ENCODE measurements at regions not wholly inside any gene's neighbourhood (a gene's known extent, or its start where the extent isn't known, plus 50 kb on each side); places are given as distances from the start of the nearest gene placed in this dataset.
"Not testable (repeated sequence)": the region's sequence is repeated elsewhere in the genome, so short reads cannot be mapped to it uniquely, and the experiment has no call there.

DNA sequence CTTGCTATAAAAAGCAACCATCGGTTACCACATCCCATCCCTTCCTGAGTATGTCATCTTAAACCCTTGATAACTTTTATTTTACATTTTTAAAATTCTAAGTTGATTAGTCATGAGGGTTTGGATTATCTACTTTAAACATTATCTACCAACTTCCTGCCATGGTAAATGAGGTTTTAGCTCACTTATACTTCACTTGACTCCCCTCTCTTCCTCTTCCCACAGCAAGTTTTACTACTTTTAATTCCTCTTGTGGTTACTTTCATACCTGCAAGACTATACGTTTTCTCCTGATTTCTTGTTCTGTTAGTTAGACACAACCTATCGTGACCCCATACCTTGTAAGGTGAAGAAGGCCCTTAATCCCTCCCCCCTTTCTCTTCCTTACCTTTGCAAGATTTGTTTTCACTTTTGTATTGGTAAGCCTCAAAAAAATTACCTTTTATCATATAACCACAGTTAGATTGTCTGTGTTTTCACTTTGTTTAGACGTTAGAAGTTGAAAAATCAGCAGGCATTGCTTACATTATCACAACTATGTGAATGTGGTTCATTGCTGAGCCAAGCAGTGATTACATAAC is 60.1 kb upstream of the OGFRL1 start:
- no peak overlapping the region for H3K9ac ChIP-seq (ENCODE audit: low read length)

DNA sequence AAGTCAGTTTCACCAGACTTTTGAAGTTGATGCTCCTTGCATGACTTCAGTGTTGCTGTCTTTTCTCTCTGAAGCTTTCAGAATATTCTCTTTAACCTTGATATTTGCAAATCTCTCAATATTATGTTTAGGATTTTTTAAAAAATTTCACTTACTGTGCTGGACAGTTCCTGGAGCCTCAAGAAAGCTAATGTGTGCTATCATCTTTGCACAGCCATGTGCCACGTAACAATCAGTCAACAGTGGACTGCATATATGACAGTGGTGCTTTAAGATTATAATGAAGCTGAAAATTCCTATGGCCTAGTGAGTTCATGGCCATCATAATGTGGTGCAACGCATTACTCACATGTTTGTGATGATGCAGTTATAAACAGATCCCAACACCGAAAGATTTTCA is 59.1 kb upstream of the OGFRL1 start:
- Histone ChIP-seq H3K36me3 (ENCODE audit: control insufficient read depth in 1 of 2, insufficient read depth in 2 of 2, low read depth in 1 of 2, low read length in 2 of 2) (no peaks in the 10 kb centered on the region), H3K9ac (ENCODE audit: low read length) (no peak overlapping the region), H3K18ac (ENCODE audit: low read depth in 1 of 2, low read length in 2 of 2) (no peak overlapping the region), H2BK5ac (ENCODE audit: low read depth, low read length, poor library complexity, severe bottlenecking) (no peak overlapping the region), H2AFZ (ENCODE audit: low read depth, low read length) (no peak overlapping the region), H3K27ac (ENCODE audit: low read length, poor library complexity, severe bottlenecking) (no peak overlapping the region), H2BK120ac (ENCODE audit: low read depth, low read length) (no peak overlapping the region), H3K79me1 (replicated peaks; ENCODE audit: low read length, poor library complexity, severe bottlenecking) (no peaks in the 10 kb centered on the region), H3K14ac (ENCODE audit: low read length in 2 of 2) (no peak overlapping the region), H4K8ac (ENCODE audit: low read length) (no peak overlapping the region), H3K4me2 (ENCODE audit: low read length, poor library complexity, severe bottlenecking) (no peak overlapping the region), H3K9me3 (ENCODE audit: control insufficient read depth, low read length) (no peaks in the 10 kb centered on the region), H3K4ac (ENCODE audit: low read depth in 1 of 2, low read length in 2 of 2) (no peak overlapping the region), H2BK12ac (ENCODE audit: low read length in 2 of 2) (no peak overlapping the region), H3K27me3 (ENCODE audit: control insufficient read depth in 1 of 2, insufficient read depth in 1 of 2, low read length in 2 of 2) (no peaks in the 10 kb centered on the region), H3K23ac (ENCODE audit: low read length in 2 of 2) (no peak overlapping the region), H2BK15ac (ENCODE audit: low read depth, poor library complexity, severe bottlenecking) (no peak overlapping the region), H3K4me3 (ENCODE audit: insufficient read depth in 1 of 2, low read depth in 1 of 2, low read length in 2 of 2) (no peak overlapping the region), H3K4me1 (ENCODE audit: control insufficient read depth, insufficient read depth, low read depth, low read length) (no peaks in the 10 kb centered on the region), H4K91ac (ENCODE audit: low read length) (no peak overlapping the region), H2AK5ac (ENCODE audit: low read length, severe bottlenecking) (no peak overlapping the region)
- 67% methylated on average over 3 of the region's 3 CpGs for WGBS
- DNase-seq = peak; percentile 41

More for the DNA sequence above, 60.1 kb upstream of the OGFRL1 start:
- H3K79me1 ChIP-seq (replicated peaks; ENCODE audit: low read length, poor library complexity, severe bottlenecking) = no peaks in the 10 kb centered on the region
- H3K27ac ChIP-seq (ENCODE audit: low read length, poor library complexity, severe bottlenecking) = peak overlapping the region; percentile 81
- no peak overlapping the region for H4K91ac ChIP-seq (ENCODE audit: low read length)
- DNase-seq = peak; percentile 51
- H4K8ac ChIP-seq (ENCODE audit: low read length) = no peak overlapping the region
- no peak overlapping the region for H3K18ac ChIP-seq (ENCODE audit: low read depth in 1 of 2, low read length in 2 of 2)
- H3K4me2 ChIP-seq (ENCODE audit: low read length, poor library complexity, severe bottlenecking) = no peak overlapping the region
- no peaks in the 10 kb centered on the region for H3K36me3 ChIP-seq (ENCODE audit: control insufficient read depth in 1 of 2, insufficient read depth in 2 of 2, low read depth in 1 of 2, low read length in 2 of 2)
- no peak overlapping the region for H2AFZ ChIP-seq (ENCODE audit: low read depth, low read length)
- no peak overlapping the region for H3K14ac ChIP-seq (ENCODE audit: low read length in 2 of 2)
- no peak overlapping the region for H2BK5ac ChIP-seq (ENCODE audit: low read depth, low read length, poor library complexity, severe bottlenecking)
- H3K4ac ChIP-seq (ENCODE audit: low read depth in 1 of 2, low read length in 2 of 2) = no peak overlapping the region
- no peak overlapping the region for H2BK15ac ChIP-seq (ENCODE audit: low read depth, poor library complexity, severe bottlenecking)
- H3K27me3 ChIP-seq (ENCODE audit: control insufficient read depth in 1 of 2, insufficient read depth in 1 of 2, low read length in 2 of 2) = no peaks in the 10 kb centered on the region
- H3K9me3 ChIP-seq (ENCODE audit: control insufficient read depth, low read length) = no peaks in the 10 kb centered on the region
- H3K4me1 ChIP-seq (ENCODE audit: control insufficient read depth, insufficient read depth, low read depth, low read length) = no peaks in the 10 kb centered on the region
- no peak overlapping the region for H3K4me3 ChIP-seq (ENCODE audit: insufficient read depth in 1 of 2, low read depth in 1 of 2, low read length in 2 of 2)
- no peak overlapping the region for H2BK120ac ChIP-seq (ENCODE audit: low read depth, low read length)
- no peak overlapping the region for H2BK12ac ChIP-seq (ENCODE audit: low read length in 2 of 2)
- no peak overlapping the region for H2AK5ac ChIP-seq (ENCODE audit: low read length, severe bottlenecking)
- no peak overlapping the region for H3K23ac ChIP-seq (ENCODE audit: low read length in 2 of 2)
- 19% methylated on average over 2 of the region's 4 CpGs for WGBS

DNA sequence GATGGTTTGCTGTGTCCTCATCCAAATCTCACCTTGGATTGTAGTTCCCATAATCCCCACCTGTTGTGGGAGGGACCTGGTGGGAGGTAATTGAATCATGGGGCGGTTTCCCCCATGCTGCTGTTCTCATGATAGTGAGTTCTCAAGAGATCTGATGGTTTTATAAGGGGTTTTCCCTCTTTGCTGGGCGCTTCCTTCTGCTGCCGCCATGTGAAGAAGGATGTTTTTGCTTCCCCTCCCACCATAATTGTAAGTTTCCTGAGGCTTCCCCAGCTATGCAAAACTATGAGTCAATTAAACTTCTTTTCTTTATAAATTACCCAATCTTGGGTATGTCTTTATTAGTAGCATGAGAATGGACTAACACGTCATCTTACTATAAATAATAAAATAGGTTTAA is 55.7 kb upstream of the OGFRL1 start:
- H2BK120ac ChIP-seq (ENCODE audit: low read depth, low read length) = peak overlapping the region; percentile 19
- WGBS = 100% methylated on average over 2 of the region's 4 CpGs
- not testable (repeated sequence) for H3K79me1 ChIP-seq (replicated peaks; ENCODE audit: low read length, poor library complexity, severe bottlenecking); H3K27ac ChIP-seq (ENCODE audit: low read length, poor library complexity, severe bottlenecking); H3K9ac ChIP-seq (ENCODE audit: low read length); DNase-seq; H3K4me2 ChIP-seq (ENCODE audit: low read length, poor library complexity, severe bottlenecking); H3K27me3 ChIP-seq (ENCODE audit: control insufficient read depth in 1 of 2, insufficient read depth in 1 of 2, low read length in 2 of 2); H2BK5ac ChIP-seq (ENCODE audit: low read depth, low read length, poor library complexity, severe bottlenecking); H2BK12ac ChIP-seq (ENCODE audit: low read length in 2 of 2); H3K4me1 ChIP-seq (ENCODE audit: control insufficient read depth, insufficient read depth, low read depth, low read length); H2AFZ ChIP-seq (ENCODE audit: low read depth, low read length); H3K9me3 ChIP-seq (ENCODE audit: control insufficient read depth, low read length); H3K14ac ChIP-seq (ENCODE audit: low read length in 2 of 2); H3K4me3 ChIP-seq (ENCODE audit: insufficient read depth in 1 of 2, low read depth in 1 of 2, low read length in 2 of 2); H3K23ac ChIP-seq (ENCODE audit: low read length in 2 of 2); H3K18ac ChIP-seq (ENCODE audit: low read depth in 1 of 2, low read length in 2 of 2); H2AK5ac ChIP-seq (ENCODE audit: low read length, severe bottlenecking); H4K8ac ChIP-seq (ENCODE audit: low read length); H3K36me3 ChIP-seq (ENCODE audit: control insufficient read depth in 1 of 2, insufficient read depth in 2 of 2, low read depth in 1 of 2, low read length in 2 of 2); H4K91ac ChIP-seq (ENCODE audit: low read length); H3K4ac ChIP-seq (ENCODE audit: low read depth in 1 of 2, low read length in 2 of 2); H2BK15ac ChIP-seq (ENCODE audit: low read depth, poor library complexity, severe bottlenecking)

DNA sequence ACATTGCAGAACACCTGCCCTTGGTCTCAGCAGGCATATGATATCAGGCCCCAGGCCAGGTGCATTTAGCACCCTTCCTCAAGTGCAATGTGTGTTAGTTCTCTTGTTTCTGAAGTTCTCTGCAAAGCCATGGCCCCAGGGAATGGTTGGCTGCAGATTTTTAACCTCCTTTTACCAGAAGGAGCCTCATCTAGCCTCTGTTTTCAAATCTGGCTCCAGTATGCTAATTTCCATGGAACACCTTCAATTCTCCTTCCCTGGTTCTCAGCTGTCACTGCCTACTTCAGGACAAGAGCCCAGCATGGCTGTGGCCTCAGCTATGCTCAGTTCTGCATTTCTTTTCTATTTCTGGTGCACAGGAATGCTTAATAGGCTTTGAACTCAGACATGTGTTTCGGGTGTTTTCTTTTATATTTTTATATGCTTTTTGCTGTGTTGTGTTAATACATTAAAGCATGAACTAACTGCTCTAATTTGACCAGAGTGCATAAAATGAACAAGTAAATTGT is 51.6 kb upstream of the OGFRL1 start:
- DNase-seq = no peak
- Histone ChIP-seq H3K4me1 (ENCODE audit: control insufficient read depth, insufficient read depth, low read depth, low read length) (peaks cover 6% of the 10 kb centered on the region), H2AFZ (ENCODE audit: low read depth, low read length) (no peak overlapping the region), H4K8ac (ENCODE audit: low read length) (no peak overlapping the region), H2BK15ac (ENCODE audit: low read depth, poor library complexity, severe bottlenecking) (no peak overlapping the region), H3K4ac (ENCODE audit: low read depth in 1 of 2, low read length in 2 of 2) (no peak overlapping the region), H3K9ac (ENCODE audit: low read length) (no peak overlapping the region), H2AK5ac (ENCODE audit: low read length, severe bottlenecking) (no peak overlapping the region), H3K9me3 (ENCODE audit: control insufficient read depth, low read length) (no peaks in the 10 kb centered on the region), H4K91ac (ENCODE audit: low read length) (no peak overlapping the region), H2BK12ac (ENCODE audit: low read length in 2 of 2) (no peak overlapping the region), H3K14ac (ENCODE audit: low read length in 2 of 2) (no peak overlapping the region), H3K23ac (ENCODE audit: low read length in 2 of 2) (no peak overlapping the region), H2BK5ac (ENCODE audit: low read depth, low read length, poor library complexity, severe bottlenecking) (no peak overlapping the region), H3K27me3 (ENCODE audit: control insufficient read depth in 1 of 2, insufficient read depth in 1 of 2, low read length in 2 of 2) (no peaks in the 10 kb centered on the region), H2BK120ac (ENCODE audit: low read depth, low read length) (no peak overlapping the region), H3K79me1 (replicated peaks; ENCODE audit: low read length, poor library complexity, severe bottlenecking) (no peaks in the 10 kb centered on the region), H3K4me2 (ENCODE audit: low read length, poor library complexity, severe bottlenecking) (no peak overlapping the region), H3K36me3 (ENCODE audit: control insufficient read depth in 1 of 2, insufficient read depth in 2 of 2, low read depth in 1 of 2, low read length in 2 of 2) (no peaks in the 10 kb centered on the region), H3K4me3 (ENCODE audit: insufficient read depth in 1 of 2, low read depth in 1 of 2, low read length in 2 of 2) (no peak overlapping the region), H3K27ac (ENCODE audit: low read length, poor library complexity, severe bottlenecking) (no peak overlapping the region), H3K18ac (ENCODE audit: low read depth in 1 of 2, low read length in 2 of 2) (no peak overlapping the region)
- WGBS = no CpG with 5 or more reads among the region's 1 CpG

Data from mesenchymal stem cell (in vitro differentiated cells and primary cell).